Hematopoietic multipotent progenitor cell treated with erythropoietin and hydrocortisone succinate and interleukin-3 and kit ligand, for 4 days (in vitro differentiated cells): ENCODE measurements at regions not wholly inside any gene's neighbourhood (a gene's known extent, or its start where the extent isn't known, plus 50 kb on each side); places are given as distances from the start of the nearest gene placed in this dataset.

Experiments used
- DNase-seq: peaks from one replicate; pipeline ENCODE4 v3.0.0-alpha.2; 2015

DNA sequence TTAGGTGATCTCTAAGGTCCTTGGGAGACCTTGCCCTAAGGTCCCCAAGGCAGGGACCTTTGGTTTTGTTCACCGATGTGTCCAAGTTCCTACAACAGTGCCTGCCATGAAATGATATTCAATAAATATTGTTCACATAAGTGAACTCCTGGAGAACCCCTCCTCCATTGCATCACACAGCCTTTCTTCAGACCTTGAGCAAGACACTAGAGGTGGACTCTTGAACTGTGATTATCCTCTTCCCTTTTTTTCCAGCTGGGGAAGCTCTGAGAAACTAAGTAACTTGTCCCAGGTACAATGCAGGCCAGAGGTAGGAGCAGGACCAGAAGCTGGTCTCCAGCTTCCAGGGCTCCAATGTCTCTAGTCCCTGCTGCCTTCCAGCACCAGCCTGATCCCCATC lies 76.6 kb upstream of the LMO1 start:
- DNase-seq = peak; percentile 19

DNA sequence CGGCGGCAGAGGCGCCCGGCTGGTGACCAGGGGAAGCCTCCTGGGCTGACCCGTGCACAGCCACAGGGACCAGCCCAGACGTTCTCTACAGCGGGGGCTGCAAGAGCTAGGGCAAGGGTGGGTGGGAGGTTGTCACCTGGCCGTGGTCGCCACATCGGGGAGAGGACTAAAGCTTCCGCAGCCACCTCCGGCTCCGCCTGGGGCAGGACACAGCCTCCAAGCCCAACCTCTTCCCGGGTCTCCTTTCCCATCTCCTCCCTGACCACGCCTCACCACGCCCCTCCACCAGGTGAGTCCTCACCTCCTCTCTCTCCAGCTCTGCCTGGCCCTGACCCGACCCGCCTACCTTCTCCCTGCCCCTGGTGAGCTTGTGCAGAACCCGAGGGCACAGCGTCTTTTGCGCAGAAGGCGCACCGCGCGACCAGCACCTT lies 75.9 kb upstream of the LMO1 start:
- no peak for DNase-seq

DNA sequence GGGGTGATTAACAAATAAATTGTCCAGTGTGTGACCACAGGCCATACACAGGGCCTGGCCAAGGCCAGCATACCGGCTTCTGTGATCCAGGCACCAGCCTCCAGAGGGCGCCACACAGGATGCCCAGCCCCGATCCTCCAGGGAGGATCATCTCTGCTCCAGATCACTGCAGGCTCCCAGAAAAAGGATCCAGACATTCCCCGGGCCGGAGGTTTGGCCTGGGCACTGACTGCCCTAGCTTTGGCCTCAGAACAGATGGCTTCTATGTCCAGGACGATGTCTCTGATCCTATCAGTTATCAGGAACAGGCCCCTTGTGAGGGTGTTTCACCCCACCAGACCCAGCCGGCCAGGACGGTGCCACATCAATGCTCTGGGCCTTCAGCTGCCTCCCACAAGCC lies 74.5 kb upstream of the LMO1 start:
- DNase-seq = peak; percentile 48

DNA sequence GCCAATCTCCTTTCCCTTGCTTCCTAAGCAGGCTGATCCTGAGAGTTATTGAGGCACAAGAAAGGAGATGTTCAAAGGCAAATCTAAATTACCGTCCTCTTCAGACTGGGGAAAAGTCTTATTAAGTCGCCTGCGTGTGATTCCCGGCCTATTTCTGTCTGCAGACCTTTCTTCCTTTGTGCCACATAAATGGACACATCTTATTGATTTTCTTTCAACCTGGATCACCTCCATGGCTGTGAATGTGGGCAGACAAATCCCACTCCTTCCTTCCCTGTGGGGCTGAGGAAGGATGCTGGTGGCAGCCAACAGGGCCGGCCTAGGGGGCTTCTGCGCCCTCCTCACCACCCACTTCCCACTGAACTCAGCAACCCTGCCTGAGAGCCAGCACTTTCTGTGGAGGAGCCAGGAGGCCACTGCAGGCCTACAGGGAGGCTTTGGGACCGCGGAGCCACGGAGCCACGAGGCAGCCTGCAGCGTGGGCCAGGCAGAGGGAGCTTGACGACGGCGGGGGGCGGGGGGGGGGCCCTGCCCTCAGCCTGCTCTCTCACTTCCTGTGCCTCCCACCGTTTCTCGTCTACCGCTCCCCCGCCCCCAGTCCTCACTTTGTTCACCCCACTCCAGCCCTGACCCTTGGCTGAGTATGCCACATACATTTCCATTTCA lies 73.6 kb upstream of the LMO1 start:
- DNase-seq = no peak

DNA sequence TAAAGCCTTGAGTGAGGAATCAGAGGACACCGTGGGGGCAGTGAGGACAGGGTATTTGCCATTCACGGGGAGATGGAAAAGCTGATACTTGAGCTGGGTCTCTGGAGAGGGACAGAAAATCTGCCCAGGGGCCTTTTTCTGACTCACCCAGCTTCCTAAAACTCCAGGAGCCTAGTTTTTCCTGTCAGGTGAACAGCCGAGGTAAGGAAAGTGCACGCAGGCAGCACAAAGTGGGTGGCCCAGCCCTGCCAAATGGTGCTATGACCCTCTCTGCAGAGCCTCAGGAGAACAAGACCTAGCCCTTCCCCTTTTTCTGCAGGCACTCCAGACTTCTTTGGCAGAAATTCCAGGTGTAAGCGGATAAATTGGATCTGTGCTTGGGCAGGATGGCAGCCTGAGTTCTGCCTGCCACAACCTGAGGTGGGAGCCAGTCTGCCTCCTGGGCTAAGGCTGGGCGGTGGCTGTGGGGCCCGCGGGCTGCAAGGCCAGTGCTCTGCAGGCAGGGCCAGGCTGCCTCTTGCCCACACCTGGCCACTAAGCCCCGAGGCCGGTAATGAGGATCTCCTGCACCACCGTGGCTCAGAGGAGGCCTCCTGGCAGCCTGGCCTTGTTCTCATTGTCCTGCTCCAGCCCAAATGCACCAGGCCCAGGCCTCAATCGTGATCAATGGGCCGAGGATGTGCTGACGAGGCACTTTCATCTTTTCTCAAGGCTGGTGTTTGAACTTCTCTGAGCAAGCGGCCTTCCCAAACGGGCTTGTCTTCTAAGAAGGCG lies 72.9 kb upstream of the LMO1 start:
- DNase-seq = no peak

DNA sequence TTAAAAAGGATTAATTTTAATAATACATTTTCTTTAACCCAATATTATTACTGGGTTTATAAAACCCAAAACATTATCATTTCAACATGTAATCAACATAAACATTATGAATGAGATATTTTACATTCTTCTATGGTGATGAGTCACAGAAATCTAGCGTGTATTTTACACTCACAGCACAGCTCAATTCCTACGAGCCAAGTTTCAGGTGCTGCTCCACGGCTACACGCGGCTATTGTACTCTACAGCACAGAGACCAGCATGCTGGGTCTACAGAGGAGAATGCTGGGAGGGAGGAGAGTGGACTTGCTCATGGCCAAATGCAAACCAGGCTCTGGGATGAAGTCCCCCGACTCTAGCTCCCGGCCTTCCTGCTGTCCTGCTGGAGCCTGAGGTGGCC lies 72.0 kb upstream of the LMO1 start:
- no peak for DNase-seq

DNA sequence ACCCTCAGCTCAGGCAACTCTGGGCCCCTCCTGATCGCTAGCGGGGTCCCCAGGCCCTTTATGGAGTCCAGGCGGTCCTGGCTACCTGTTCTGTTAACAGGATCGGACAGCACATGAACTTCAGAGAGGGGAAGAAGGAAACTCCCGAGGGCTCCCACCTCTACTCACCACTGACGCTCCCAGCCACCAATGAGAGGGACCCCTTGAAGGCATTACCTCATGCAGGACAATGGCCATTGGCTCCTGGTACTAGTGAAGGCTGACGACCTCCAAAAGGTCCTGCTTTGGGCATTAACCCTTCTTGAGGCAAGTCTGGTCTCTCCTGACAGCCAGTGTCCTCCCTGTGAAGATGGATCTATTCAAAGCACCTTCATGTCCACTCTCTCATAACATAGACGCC lies 71.5 kb upstream of the LMO1 start:
- DNase-seq = no peak

DNA sequence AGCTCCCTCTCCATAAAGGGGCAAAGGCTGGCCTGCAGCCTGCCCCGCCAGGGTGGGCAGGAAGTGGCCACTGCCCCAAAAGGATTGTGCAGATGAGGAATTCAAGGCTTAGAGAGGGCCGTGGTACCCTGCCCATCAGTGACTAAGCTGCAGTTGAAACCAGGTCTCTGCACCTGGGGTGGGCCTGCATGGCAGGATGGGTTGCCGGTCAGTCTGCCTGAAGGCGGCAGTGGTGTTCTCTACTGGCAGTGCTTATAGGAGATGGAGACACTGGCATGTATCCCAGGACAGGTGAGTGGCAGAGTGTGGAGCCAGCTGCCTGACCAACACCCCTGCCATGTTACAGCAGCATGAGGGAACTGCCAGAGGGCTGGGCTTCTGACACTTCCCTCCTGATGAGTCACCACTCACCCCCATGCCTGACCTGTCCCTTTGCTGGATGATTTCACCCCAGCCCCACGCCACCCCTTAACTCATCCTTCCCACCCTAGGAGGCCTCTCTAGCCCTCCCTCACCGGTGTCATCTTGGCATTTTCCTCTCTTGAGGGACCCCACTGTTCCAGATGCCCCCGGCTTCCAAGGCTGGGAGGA lies 70.2 kb upstream of the LMO1 start:
- no peak for DNase-seq

DNA sequence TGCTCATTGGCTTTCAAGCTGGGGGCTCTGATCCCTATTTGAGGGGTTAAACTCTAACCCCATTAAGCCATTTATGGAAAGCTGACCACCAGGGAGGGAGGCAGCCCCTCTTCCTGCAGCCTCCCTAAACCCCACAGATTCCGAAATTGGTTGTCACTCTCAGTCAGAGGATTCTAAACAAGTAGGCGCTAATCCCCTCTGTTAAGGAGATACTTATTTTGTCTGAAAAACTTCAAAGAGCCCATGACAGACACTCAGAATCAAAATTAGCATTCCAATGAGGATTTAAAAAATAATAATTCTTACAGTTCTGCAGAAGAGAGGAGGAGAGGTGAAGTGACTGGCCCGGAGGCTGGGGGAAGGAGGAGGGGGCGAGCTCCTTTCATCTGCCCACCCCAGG lies 69.7 kb upstream of the LMO1 start:
- DNase-seq = no peak

DNA sequence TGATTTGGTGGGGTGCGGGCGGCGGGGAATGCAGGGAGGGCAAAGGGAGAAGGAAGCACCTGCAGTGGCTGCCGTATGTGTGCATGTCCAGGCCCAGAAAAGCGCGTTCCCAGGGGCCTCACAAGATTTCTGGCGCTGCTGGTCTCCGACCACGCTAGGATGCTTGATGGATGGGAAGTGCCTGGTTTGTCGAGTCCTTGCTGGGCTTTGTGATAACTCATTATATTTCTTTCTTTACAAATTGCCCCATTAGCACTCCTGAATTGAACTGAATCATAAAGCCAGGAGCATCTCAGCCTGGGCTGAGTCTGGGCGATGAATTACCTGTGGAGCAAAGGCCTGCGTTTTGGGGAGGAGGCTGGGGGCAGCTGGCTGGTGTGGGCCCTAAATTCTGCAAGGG lies 69.2 kb upstream of the LMO1 start:
- DNase-seq = no peak

DNA sequence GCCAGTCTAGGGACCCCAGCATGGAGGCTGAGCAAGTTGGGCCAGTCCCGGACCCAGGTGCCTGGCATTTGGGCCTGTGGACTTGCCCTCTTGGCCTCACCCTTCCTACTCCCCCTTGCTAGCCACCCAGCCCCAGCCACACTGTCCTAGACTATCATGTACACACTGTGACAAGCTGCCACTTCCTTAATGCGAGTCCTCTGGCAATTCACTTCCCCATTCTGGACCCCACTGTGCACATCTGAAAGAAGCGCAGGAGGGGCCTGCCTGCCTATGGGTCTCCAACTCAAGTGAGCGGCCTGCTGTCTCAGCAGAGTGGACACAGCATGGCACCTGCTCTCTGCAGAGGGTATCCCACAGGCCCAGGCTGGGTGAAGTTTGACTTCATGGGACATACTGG lies 68.5 kb upstream of the LMO1 start:
- peak; percentile 76 for DNase-seq

DNA sequence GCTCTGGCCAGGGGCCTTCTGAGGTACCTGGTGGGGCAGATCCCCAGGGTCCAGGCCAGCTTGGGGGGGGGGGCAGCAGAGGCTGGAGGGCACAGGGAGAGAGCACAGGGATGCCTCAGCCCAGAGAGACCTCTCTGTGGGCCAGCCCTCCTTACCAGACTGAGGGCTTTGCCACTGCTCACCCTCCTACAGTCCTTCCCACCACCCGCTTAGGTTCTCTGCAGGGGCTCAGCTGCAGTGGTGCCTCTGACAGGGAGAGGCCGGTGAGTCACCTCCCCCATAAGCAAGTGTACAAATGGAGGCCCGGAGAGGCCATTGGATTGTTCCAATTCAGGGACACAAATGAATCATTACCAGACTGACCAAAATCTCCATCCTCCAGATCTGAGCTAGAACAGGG lies 68.1 kb upstream of the LMO1 start:
- DNase-seq = no peak

DNA sequence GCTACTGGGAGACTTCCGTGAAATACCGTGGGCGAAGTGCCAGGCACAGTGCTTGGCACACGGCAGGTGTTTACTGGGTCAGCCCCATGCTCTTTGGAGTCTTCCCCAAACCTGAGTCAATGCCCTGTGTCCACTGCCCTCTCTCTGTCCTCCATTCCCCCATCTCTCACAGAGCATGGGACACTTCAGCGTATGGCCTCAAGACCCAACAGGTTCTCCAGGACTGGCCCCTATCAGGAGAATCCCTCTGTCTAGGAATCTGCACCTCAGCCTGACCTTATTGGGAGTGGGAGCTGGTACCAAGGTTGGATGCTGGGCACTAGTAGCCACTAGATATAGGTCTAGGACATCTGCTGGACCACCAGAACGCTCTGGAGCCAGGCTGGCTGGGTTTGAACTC lies 67.2 kb upstream of the LMO1 start:
- DNase-seq = no peak

DNA sequence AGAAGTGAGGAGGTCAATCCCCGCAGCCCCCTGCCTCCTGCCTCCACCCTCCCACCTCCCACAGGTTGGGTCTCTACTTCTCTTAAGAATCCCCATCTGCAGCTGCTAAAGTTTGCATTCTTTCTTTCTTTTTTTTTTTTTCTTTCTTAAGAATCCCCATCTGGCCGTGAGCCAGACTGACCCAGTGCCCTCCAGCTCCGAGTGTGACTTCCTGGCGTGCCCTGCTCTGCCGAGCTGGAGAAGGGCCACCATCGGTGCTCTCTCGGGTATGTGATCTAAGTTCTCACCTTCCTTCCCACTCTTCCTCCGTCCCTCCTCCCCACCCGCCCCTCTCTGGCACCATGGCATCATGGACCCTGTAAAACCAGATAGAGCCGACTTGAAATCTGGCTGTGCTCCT lies 66.7 kb upstream of the LMO1 start:
- no peak for DNase-seq

DNA sequence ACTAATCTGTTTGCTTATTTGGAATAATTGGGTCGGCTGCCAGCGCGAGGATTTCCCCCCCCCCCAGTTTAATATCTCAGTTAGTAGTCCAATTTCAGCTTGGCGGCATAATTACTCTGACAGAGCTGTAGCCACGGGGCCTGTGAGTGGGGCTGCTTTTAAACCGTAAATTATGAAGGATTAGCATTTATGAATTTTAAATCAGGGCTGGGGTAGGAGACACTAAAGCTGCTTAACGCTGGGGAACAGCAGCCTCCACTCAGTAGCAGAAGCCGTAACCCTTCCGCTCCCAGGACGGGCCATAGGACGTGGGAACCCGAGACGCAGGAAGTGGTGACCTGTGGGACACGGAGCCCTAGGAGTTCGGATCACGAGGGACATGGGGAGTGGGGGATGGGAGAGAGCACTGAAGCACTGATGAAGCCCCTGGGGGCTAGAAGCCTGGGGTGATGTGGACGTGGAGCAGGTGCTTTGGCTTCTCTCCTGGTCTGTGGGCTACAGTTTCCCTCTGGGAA lies 66.2 kb upstream of the LMO1 start:
- DNase-seq = no peak

DNA sequence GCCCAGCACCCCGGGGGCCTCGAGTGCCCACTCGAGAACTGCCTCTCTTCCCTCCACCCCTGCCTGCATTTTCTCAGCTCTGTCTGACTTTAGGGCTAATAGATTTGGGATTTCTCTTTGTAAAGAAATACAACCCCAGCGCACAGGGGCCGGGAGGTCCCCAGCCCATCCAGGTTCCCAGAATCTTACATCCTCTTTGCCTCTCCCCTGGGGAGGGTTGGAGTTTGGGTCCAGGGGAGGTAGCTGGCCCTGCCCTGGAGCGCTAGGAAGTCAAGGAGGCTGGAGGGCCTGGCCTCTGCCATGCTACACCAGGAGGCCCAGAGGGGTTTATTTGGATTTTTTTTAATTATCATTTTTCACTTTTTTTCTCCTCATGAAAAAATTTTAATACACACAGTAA lies 65.7 kb upstream of the LMO1 start:
- DNase-seq = no peak

DNA sequence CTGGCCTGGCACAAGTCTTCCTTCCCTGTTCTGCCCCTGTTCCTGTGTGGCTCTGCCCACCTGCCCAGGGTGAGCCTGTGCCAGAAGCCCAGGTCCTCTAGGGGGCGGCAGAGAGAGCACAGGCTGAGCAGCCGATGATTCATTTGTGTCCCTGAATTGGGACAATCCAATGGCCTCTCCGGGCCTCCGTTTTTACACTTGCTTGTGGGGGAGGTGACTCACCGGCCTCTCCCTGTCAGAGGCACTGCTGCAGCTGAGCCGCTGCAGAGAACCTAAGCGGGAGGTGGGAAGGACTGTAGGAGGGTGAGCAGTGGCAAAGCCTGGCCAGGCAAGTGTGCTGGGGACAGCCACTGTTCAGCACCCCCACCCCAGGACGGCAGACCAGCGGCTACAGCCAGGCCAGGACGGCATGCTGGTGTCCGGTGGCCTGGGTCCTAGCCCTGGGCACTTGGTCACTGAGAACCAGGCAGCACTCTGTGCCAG lies 65.2 kb upstream of the LMO1 start:
- peak; percentile 90 for DNase-seq

DNA sequence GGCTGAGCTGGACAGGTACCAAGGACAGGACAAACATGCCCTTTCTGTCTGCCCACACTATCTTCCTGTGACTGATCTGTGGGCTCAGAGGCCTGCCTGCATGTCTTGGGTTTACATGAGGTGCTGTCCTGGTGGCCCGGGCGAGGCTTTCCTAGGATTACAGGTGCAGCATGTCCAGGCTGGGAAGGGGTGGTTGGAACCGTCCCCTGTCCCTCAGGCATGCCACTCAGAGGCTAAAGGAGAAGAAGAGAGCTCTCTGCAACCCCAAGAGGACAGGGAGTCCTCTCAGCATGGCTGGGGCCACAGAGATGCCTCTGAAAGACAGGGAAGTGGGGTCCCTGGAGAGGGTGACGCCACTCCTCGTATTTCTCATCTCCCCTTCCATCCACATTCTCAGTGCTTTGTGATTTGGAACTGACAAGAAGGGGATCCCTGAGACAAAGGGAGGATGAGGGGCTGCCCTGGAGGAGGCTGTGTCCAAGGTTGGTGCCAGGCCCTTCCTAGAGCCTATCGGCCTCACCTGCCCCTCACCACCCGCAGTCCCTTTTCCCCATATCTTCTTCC lies 64.6 kb upstream of the LMO1 start:
- no peak for DNase-seq

DNA sequence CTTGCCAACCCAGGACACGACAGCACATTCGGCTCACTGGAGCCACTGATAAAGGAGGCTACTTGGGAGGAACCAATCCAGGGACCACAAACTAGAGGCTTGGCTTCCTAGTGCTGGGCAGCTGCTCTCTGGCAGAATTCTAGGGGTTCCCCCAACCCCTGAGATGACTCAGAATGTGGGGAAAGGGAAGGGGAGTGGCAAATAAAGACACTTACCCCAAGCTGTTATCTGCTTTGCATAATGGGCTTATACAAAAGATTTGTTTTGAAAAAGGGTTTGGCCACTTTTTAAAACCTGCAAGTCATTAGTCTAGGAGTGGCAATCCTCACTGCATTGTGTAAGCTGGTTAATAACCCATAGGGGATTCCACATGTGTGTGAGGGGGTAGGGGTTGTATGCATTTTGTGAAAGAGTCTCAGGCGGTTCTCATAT lies 64.1 kb upstream of the LMO1 start:
- peak; percentile 63 for DNase-seq

DNA sequence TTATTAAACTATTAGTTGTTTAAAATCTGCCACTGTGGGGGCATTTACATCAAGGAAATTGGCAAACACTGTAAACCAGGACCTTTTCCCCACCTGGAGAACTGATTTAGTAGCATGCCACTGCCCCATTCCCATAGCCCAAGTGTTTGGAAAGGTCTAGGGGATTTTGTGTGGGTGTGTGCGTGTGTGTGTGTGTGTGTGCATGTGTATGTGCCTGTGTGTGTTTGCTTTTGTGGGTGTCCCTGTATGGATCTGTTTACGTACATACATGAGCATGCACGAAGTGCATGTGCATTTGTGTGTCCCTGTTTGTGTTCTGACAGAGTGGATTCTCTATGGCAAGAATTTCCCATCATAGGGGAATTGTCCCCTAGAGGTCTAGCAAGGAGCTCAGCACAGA lies 62.7 kb upstream of the LMO1 start:
- DNase-seq = no peak

DNA sequence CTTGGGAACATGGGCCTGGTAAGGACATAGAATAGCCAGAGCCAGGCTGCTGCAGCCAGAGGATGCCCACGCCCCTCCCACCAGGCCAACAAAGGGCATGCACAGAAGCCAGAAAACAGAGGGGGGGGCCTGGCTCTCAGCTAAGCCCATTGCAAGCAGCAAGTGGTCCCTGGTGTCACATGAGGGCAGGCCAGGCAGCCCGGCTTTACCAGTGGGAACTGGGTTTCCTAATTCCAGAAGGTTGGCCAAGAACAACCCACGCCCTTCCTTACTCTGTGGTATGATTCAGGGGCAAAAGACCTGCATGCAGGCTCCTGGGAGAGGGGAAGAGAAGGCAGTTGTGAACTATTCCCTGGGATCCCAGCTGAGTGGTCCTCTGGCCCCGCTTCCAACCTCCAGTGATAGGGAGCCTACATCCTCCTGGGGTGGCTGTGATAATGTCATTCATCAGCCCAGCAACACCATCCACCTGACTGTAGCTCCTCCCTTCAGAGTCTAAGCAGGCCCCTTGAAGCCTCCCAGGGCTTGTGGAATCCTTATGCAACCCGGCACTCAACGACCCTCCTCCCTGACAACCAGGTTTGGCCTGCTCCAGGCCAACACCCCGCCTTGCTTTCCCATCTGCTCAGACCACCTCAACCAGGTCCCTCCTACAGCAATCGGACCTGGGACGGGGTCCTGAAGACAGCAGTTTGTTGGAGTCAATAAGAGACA lies 62.1 kb upstream of the LMO1 start:
- DNase-seq = no peak

DNA sequence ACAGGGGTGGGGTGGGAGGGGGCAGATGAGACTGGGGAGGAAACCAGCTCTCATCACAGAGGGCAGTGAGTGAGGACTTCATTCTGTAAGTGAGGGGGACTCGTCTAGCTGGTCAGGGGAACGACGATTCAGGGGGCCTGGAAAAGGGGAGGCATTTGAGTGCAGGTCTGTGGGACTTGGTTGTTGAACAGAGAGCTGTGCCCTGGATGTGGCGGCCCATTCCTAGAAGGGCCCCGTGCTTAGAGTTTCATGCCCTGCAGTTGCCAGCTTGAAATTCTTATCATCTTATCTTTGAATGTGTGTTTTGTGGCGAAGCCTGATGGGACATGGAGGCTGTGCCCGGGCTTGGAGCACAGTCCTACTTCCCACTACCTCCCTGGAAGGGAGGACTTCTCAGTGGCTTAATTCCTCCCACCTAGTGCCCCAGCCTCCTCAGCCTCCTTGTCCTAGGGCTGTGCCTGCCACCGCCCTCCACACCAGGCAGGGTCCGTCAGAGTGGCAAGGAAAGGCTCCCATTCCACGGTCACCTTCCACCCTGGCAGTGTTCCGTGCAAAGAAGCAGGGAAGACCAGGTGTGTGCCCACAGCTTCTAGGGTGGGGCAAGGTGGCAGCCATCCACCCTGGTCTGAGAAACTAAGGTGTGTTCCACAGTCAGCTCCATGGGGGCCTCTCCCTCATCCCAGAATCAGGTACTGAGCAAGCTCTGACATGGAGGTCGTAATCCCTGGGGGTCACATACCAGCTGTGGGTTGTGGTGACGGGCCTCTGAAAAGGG lies 59.7 kb upstream of the LMO1 start:
- DNase-seq = no peak
